ENCODE measurements at regions not wholly inside any gene's neighbourhood (a gene's known extent, or its start where the extent isn't known, plus 50 kb on each side); places are given as distances from the start of the nearest gene placed in this dataset.
A peak's percentile ranks its signal among the peaks of the same experiment; 100 is the strongest.

- Histone ChIP-seq H3K36me3 (no peaks in the 10 kb centered on the region), H3K4me3 (no peak overlapping the region), H3K27me3 (no peaks in the 10 kb centered on the region), H3K9me3 (ENCODE audit: low read depth) (no peaks in the 10 kb centered on the region), H3K27ac (no peak overlapping the region), H3K4me1 (ENCODE audit: low read depth) (no peaks in the 10 kb centered on the region)
- TF ChIP-seq, protein P1, sequence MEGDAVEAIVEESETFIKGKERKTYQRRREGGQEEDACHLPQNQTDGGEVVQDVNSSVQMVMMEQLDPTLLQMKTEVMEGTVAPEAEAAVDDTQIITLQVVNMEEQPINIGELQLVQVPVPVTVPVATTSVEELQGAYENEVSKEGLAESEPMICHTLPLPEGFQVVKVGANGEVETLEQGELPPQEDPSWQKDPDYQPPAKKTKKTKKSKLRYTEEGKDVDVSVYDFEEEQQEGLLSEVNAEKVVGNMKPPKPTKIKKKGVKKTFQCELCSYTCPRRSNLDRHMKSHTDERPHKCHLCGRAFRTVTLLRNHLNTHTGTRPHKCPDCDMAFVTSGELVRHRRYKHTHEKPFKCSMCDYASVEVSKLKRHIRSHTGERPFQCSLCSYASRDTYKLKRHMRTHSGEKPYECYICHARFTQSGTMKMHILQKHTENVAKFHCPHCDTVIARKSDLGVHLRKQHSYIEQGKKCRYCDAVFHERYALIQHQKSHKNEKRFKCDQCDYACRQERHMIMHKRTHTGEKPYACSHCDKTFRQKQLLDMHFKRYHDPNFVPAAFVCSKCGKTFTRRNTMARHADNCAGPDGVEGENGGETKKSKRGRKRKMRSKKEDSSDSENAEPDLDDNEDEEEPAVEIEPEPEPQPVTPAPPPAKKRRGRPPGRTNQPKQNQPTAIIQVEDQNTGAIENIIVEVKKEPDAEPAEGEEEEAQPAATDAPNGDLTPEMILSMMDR (IDR thresholded peaks at IDR 0.05; ENCODE audit: low read depth, low read length) = no peak
- DNase-seq (ENCODE audit: low read depth in 1 of 2, low spot score in 1 of 2) = no peak
Measured at GRCh38 chr15:92224843-92225242, 168.8 kb upstream of the ST8SIA2 start.

GRCh38 chr15:92226020-92226612 is 167.6 kb upstream of the ST8SIA2 start:
- Histone ChIP-seq H3K9me3 (ENCODE audit: low read depth) (no peaks in the 10 kb centered on the region), H3K27ac (no peak overlapping the region), H3K4me3 (no peak overlapping the region), H3K4me1 (ENCODE audit: low read depth) (no peaks in the 10 kb centered on the region), H3K36me3 (no peaks in the 10 kb centered on the region), H3K27me3 (no peaks in the 10 kb centered on the region)
- TF ChIP-seq, protein P1 (IDR thresholded peaks at IDR 0.05; ENCODE audit: low read depth, low read length) = peak; percentile 21
- peak; percentile 2 to 34 for DNase-seq (ENCODE audit: low read depth in 1 of 2, low spot score in 1 of 2)

DNA sequence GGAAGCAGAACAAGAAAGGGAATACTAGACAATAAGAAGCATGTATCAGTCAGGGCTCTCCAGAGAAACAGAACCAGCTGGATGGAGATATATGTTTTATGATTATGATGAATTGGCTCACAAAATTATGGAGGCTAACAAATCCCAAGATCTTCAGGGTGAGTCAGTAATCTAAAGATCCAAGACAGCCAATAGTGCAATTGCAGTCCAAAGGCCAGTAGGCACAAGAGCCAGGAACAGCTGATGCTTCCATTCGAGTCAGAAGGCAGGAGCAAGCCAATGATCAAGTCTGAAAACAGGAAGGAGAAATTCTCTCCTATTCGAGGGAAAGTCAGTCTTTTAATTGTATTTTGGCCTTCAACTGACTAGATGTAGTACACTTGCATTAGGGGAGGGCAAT is 164.9 kb upstream of the ST8SIA2 start:
- Histone ChIP-seq H3K9me3 (ENCODE audit: low read depth) (no peaks in the 10 kb centered on the region), H3K27ac (no peak overlapping the region), H3K4me1 (ENCODE audit: low read depth) (no peaks in the 10 kb centered on the region), H3K4me3 (no peak overlapping the region), H3K27me3 (no peaks in the 10 kb centered on the region), H3K36me3 (no peaks in the 10 kb centered on the region)
- TF ChIP-seq, protein P1 (IDR thresholded peaks at IDR 0.05; ENCODE audit: low read depth, low read length) = no peak
- DNase-seq (ENCODE audit: low read depth in 1 of 2, low spot score in 1 of 2) = no peak

DNA sequence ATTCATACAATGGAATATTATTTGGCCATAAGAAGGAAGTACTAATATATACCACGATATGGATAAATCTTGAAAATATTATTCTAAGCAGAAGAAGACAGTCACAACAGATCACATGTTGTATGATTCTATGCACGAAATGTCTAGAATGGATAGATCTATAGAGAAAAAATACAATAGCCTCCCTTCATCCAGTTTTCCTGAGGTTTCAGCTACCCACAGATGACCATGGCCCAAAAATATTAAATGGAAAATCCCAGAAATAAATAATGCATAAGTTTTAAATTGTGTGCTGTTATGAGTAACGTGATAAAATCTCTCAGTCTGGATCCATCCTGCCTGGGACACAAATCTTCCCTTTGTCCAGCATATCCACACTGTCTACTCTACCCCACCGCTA is 162.2 kb upstream of the ST8SIA2 start:
- DNase-seq (ENCODE audit: low read depth in 1 of 2, low spot score in 1 of 2) = no peak
- TF ChIP-seq, protein P1 (IDR thresholded peaks at IDR 0.05; ENCODE audit: low read depth, low read length) = no peak
- Histone ChIP-seq H3K36me3 (no peaks in the 10 kb centered on the region), H3K9me3 (ENCODE audit: low read depth) (no peaks in the 10 kb centered on the region), H3K4me1 (ENCODE audit: low read depth) (no peaks in the 10 kb centered on the region), H3K4me3 (no peak overlapping the region), H3K27me3 (no peaks in the 10 kb centered on the region), H3K27ac (no peak overlapping the region)

GRCh38 chr15:92232317-92232716 is 161.4 kb upstream of the ST8SIA2 start:
- Histone ChIP-seq H3K36me3 (no peaks in the 10 kb centered on the region), H3K27me3 (no peaks in the 10 kb centered on the region), H3K27ac (no peak overlapping the region), H3K4me1 (ENCODE audit: low read depth) (no peaks in the 10 kb centered on the region), H3K4me3 (no peak overlapping the region), H3K9me3 (ENCODE audit: low read depth) (no peaks in the 10 kb centered on the region)
- no peak for DNase-seq (ENCODE audit: low read depth in 1 of 2, low spot score in 1 of 2)
- TF ChIP-seq, protein P1 (IDR thresholded peaks at IDR 0.05; ENCODE audit: low read depth, low read length) = no peak

Data from cardiac muscle cell (in vitro differentiated cells and primary cell).